ENCODE measurements at regions not wholly inside any gene's neighbourhood (a gene's known extent, or its start where the extent isn't known, plus 50 kb on each side); places are given as distances from the start of the nearest gene placed in this dataset.
"Not testable (repeated sequence)": the region's sequence is repeated elsewhere in the genome, so short reads cannot be mapped to it uniquely, and the experiment has no call there.

DNA sequence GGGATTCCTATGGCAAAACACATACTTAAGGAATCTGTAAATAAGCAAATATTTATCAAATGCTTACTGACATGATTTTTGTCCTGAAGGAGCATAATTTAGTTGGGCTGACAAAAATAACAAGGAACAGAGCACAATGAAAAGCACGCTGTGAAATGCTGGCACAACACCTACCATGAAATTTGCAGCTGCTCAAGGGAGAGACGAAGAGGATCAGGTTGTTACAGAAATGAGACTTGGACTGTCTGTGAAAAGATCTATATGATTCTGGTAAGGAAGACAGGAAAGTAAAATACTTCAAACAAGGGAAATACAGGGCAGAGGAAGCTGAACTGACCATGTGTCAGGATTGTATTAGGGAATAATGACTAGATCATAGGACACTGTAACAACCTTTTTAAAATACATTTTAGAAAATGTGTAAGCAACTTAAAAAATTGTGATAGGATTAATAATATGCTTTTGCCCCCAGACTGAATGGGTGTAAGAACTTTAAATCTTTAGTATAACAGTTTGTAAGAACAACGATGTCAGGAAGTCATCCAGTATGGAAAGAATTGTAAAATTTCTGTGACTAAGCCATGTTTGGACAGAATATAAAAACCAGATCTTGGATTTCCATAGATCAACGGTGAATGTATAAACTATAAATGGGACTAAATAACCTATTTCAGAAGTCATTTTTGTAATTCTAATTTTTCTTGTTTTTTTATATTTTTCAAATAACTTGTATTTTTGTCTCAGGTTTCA is 1556.0 kb downstream of the EFNB2 start:
- no peak for DNase-seq

- DNase-seq, result no peak
These were observed 1558.5 kb downstream of the EFNB2 start for GRCh38 chr13:104976986-104977385.

- DNase-seq, result no peak
These were observed 1560.2 kb downstream of the EFNB2 start for GRCh38 chr13:104975272-104975671.

DNA sequence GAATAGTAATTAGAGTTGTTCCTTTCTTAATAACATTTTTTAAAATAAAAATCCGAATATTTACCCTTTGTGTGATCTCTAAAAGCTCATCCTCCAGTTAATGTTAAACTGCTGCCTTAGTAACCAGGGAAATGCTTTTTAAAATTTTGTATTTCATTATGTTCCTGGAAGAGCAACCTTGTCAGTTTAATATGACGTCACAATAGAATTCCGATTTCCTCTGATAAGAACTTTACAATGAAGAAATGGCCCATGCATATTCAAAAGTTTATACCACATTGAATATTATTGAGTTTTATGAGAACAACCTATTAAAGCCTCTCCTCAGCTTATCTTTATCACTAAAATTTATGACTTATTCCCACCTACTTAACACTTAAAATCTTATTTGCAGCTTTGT is 1566.6 kb downstream of the EFNB2 start:
- DNase-seq, result no peak

- no peak for DNase-seq
These were observed 1567.4 kb downstream of the EFNB2 start for GRCh38 chr13:104967836-104968630.

GRCh38 chr13:104967376-104967775 is 1568.1 kb downstream of the EFNB2 start:
- no peak for DNase-seq

- DNase-seq, result no peak
These were observed 1573.1 kb downstream of the EFNB2 start for GRCh38 chr13:104962411-104962810.

GRCh38 chr13:104961246-104961645 is 1574.2 kb downstream of the EFNB2 start:
- DNase-seq, result no peak

- no peak for DNase-seq
These were observed 1581.3 kb downstream of the EFNB2 start for GRCh38 chr13:104954210-104954609.

GRCh38 chr13:104953588-104953987 is 1581.9 kb downstream of the EFNB2 start:
- DNase-seq, result no peak

DNA sequence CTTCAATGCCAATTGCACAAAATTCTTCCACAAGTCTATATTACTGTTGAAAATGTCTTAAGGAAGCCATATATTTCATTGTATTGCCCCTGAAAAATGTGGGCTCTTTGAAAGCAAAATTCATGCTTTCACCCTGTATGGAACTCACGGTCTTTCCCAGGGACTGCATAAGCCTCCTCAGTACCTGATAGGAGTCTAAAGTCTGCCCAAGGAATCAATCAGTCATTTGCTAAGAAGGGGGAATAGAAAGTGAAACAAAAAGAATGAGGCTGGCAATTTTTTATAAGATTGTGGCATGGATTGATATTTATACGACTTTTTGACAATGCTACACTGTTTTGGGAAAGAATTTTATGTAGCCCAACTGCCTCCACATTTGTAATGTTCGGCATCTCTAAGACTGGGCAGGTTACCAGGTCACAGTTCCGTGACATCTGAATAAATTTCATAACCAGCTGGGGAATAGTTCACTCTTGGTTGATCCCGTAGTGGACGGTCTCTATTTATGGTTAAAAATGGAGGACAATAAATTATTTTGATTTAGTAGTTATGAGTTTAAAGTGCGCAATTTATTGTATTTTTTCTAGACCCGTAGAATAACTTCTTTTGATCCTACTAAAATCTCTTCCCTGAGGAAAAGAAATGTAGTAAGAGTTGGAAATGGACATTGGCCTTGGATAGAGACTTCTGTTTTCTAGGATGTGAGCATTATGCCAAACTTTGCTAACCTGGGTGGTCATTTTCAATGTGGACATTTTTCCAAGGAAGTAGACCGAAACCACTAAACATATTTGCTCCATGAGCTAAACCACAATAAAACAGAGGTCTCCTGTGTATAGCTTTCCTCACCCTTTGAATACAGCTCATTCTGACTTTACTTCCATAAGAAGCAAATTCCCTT is 1585.4 kb downstream of the EFNB2 start:
- no peak for DNase-seq

- no peak for DNase-seq
These were observed 1591.3 kb downstream of the EFNB2 start for GRCh38 chr13:104944176-104944575.

GRCh38 chr13:104943331-104943730 is 1592.1 kb downstream of the EFNB2 start:
- no peak for DNase-seq

DNA sequence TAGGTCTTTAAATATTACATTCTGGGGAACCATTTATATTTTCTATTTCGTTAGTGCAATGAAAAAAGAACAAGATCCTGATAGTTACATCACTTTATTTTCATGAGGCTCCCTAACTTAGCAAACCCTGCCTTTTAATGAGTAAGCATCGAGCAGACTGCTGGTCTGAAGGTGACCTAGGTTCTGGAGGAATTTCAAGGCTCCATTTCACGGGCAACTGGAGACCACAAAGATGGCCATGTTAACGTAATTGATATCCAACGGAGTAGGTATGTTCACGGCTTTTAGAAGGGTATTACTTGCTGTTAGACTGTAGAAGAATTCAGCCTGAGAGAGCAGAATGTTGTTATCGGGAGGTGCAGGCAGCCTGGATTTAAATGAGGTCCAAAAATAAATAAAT is 1597.6 kb downstream of the EFNB2 start:
- DNase-seq, result no peak

DNA sequence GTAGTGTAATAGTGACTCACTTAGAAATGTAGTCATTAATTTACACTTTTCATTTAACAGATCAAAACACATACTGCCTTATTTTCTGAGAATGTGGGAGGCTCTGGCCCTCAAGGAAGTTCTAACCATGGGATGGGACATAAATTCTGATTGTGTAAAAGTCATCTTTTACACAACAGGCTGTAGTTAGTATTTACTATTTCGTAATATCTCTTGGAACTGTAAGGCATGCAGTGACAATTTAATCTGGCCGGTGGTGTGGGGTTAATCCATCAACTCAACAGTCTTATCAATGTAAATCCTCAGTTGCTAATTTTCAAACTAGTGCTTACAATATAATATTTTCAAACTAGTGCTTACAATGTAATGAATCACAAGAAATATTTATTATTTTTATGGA is 1599.2 kb downstream of the EFNB2 start:
- DNase-seq, result no peak

DNA sequence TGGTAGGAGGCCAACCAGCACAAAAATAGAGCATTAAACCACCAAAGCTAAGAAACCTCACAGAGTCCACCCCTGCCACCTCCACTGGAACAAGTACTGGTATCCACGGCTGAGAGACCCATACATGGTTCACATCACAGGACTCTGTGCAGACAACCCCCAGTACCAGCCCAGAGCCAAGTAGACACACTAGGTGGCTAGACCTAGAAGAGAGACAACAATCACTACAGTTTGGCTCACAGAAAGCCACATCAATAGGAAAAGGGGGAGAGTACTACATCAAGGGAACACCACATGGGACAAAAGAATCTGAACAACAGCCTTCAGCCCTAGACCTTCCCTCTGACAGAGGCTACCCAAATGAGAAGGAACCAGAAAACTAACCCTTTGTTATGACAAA is 1614.9 kb downstream of the EFNB2 start:
- DNase-seq, result not testable (repeated sequence)

GRCh38 chr13:104920091-104920490 is 1615.4 kb downstream of the EFNB2 start:
- DNase-seq, result no peak

DNA sequence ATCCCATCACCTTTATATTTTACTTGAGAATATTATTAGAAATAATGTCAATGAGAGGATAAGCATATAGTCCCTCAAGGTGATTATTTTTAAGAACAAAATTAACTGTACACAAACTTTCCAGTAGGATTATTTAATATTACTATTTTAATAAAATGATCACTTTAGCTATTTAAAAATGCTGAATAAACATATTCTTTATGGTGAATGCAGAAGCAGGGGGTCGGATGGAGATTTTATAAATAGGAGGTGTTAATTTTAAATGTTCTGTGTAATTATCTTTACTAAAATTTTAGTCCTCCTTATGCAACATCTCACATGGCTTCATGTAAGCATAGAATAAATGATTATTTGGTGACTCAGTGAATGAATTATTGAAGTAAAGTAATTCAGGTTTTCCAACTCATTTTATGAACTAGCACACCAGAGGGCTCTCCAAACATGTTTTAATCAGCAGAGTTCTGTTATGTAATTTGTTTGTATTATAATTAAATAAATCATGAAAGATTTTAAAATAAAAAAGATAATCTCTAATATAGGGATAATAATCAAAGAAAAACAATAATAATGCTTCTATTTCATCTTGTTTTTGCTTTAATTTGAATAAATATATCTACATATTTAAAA is 1635.2 kb downstream of the EFNB2 start:
- no peak for DNase-seq

DNA sequence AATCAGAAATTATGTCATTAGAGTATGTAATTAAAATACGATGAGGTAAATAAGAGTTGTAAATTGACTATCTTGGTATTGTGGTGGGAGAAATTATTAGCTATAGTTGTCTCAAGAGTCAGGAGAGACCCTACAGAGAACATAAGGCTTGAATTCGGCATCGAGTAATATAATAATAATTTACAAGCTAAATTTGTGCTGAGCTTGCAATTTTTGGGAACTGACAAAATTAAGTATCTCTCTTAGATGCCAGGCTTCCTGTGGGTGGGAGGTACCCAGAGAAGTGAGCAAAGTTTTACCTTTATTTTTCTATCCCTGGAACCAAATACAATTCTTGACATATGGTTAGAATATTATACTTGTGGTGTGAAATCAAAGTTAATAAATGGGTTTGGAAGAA is 1637.0 kb downstream of the EFNB2 start:
- no peak for DNase-seq

DNA sequence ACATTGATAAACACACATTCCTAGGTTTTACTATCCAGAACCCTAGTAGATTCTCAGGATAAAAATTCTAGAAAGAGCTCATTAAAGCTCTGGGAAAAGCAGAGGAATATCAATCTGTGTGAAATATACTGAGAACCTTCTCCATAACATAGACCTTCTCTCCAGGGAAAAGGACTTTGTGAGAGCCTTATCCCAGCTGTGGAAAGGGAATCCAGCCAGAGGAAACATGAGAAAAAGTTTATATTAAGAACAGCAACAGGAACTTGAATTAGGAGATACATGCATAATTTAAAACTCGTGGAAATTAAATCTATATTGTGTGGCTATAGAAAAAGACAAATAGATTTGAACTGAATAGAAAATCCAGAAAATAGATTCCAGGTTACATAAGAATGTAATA is 1639.9 kb downstream of the EFNB2 start:
- no peak for DNase-seq

GRCh38 chr13:104875038-104875754 is 1660.3 kb downstream of the EFNB2 start:
- DNase-seq, result no peak

GRCh38 chr13:104872153-104872552 is 1663.3 kb downstream of the EFNB2 start:
- DNase-seq, result no peak
